ENCODE measurements at regions not wholly inside any gene's neighbourhood (a gene's known extent, or its start where the extent isn't known, plus 50 kb on each side); places are given as distances from the start of the nearest gene placed in this dataset.

GRCh38 chr11:23257556-23257955 is 397.3 kb upstream of the CCDC179 start:
- Histone ChIP-seq H3K4me3 (no peak overlapping the region), H3K27me3 (ENCODE audit: control insufficient read depth in 3 of 3, insufficient read depth in 3 of 3, low read length in 2 of 3) (no peaks in the 10 kb centered on the region), H3K27ac (ENCODE audit: low read depth in 1 of 2, low read length in 1 of 2) (no peak overlapping the region), H3K9ac (ENCODE audit: insufficient read depth in 1 of 2, low read length in 2 of 2) (no peak overlapping the region), H3K36me3 (ENCODE audit: control insufficient read depth in 4 of 4, insufficient read depth in 4 of 4, low read length in 4 of 4) (no peaks in the 10 kb centered on the region), H3K9me3 (ENCODE audit: control insufficient read depth in 4 of 4, insufficient read depth in 3 of 4, low read length in 3 of 4) (no peaks in the 10 kb centered on the region), H3K4me1 (ENCODE audit: control insufficient read depth in 5 of 5, insufficient read depth in 5 of 5, low read length in 5 of 5) (no peaks in the 10 kb centered on the region)
- TF ChIP-seq CTCF (IDR thresholded peaks at IDR 0.05; ENCODE audit: control extremely low read depth, extremely low read depth): no peak
- ATAC-seq (ENCODE audit: insufficient read depth, low FRiP score) (no peak), DNase-seq (no peak)

- Histone ChIP-seq H3K4me1 (ENCODE audit: control insufficient read depth in 5 of 5, insufficient read depth in 5 of 5, low read length in 5 of 5) (peaks cover 0 to under 1% (median 0%) of the 10 kb centered on the region in 5 donors), H3K9ac (ENCODE audit: insufficient read depth in 1 of 2, low read length in 2 of 2) (no peak overlapping the region), H3K9me3 (ENCODE audit: control insufficient read depth in 4 of 4, insufficient read depth in 3 of 4, low read length in 3 of 4) (no peaks in the 10 kb centered on the region), H3K4me3 (no peak overlapping the region), H3K27ac (ENCODE audit: low read depth in 1 of 2, low read length in 1 of 2) (no peak overlapping the region), H3K27me3 (ENCODE audit: control insufficient read depth in 3 of 3, insufficient read depth in 3 of 3, low read length in 2 of 3) (no peaks in the 10 kb centered on the region), H3K36me3 (ENCODE audit: control insufficient read depth in 4 of 4, insufficient read depth in 4 of 4, low read length in 4 of 4) (no peaks in the 10 kb centered on the region)
- DNase-seq (peak in 2 of 3 donors; percentile 5 to 27), ATAC-seq (ENCODE audit: insufficient read depth, low FRiP score) (no peak)
- no peak for TF ChIP-seq CTCF (IDR thresholded peaks at IDR 0.05; ENCODE audit: control extremely low read depth, extremely low read depth)
Measured at GRCh38 chr11:23263466-23263865, 403.2 kb upstream of the CCDC179 start.

- DNase-seq (no peak), ATAC-seq (ENCODE audit: insufficient read depth, low FRiP score) (no peak)
- TF ChIP-seq CTCF (IDR thresholded peaks at IDR 0.05; ENCODE audit: control extremely low read depth, extremely low read depth): no peak
- H3K4me1 ChIP-seq (ENCODE audit: control insufficient read depth in 5 of 5, insufficient read depth in 5 of 5, low read length in 5 of 5): peaks cover 0 to 3% (median 0%) of the 10 kb centered on the region in 5 donors
- H3K4me3 ChIP-seq: no peak overlapping the region
- no peaks in the 10 kb centered on the region for H3K9me3 ChIP-seq (ENCODE audit: control insufficient read depth in 4 of 4, insufficient read depth in 3 of 4, low read length in 3 of 4)
- no peaks in the 10 kb centered on the region for H3K27me3 ChIP-seq (ENCODE audit: control insufficient read depth in 3 of 3, insufficient read depth in 3 of 3, low read length in 2 of 3)
- no peak overlapping the region for H3K9ac ChIP-seq (ENCODE audit: insufficient read depth in 1 of 2, low read length in 2 of 2)
- H3K27ac ChIP-seq (ENCODE audit: low read depth in 1 of 2, low read length in 1 of 2): no peak overlapping the region
- no peaks in the 10 kb centered on the region for H3K36me3 ChIP-seq (ENCODE audit: control insufficient read depth in 4 of 4, insufficient read depth in 4 of 4, low read length in 4 of 4)
Measured at GRCh38 chr11:23272095-23272494, 411.8 kb upstream of the CCDC179 start.

- H3K27me3 ChIP-seq (ENCODE audit: control insufficient read depth in 3 of 3, insufficient read depth in 3 of 3, low read length in 2 of 3): no peaks in the 10 kb centered on the region
- no peaks in the 10 kb centered on the region for H3K4me1 ChIP-seq (ENCODE audit: control insufficient read depth in 5 of 5, insufficient read depth in 5 of 5, low read length in 5 of 5)
- H3K4me3 ChIP-seq: no peak overlapping the region
- TF ChIP-seq CTCF (IDR thresholded peaks at IDR 0.05; ENCODE audit: control extremely low read depth, extremely low read depth): no peak
- ATAC-seq (ENCODE audit: insufficient read depth, low FRiP score) (no peak), DNase-seq (no peak)
- H3K36me3 ChIP-seq (ENCODE audit: control insufficient read depth in 4 of 4, insufficient read depth in 4 of 4, low read length in 4 of 4): no peaks in the 10 kb centered on the region
- WGBS, 2 donors: 84 to 92% methylated on average over 4 of the region's 4 CpGs
- no peaks in the 10 kb centered on the region for H3K9me3 ChIP-seq (ENCODE audit: control insufficient read depth in 4 of 4, insufficient read depth in 3 of 4, low read length in 3 of 4)
- H3K9ac ChIP-seq (ENCODE audit: insufficient read depth in 1 of 2, low read length in 2 of 2): no peak overlapping the region
- H3K27ac ChIP-seq (ENCODE audit: low read depth in 1 of 2, low read length in 1 of 2): no peak overlapping the region
Measured at GRCh38 chr11:23278121-23278520, 417.8 kb upstream of the CCDC179 start.

Data from lung (tissue), 11 donors.